Activated CD8-positive, alpha-beta memory T cell treated with anti-CD3 and anti-CD28 coated beads for 24 hours (primary cell): ENCODE measurements at regions not wholly inside any gene's neighbourhood (a gene's known extent, or its start where the extent isn't known, plus 50 kb on each side); places are given as distances from the start of the nearest gene placed in this dataset.
"Not testable (repeated sequence)": the region's sequence is repeated elsewhere in the genome, so short reads cannot be mapped to it uniquely, and the experiment has no call there.

Experiments used
- DNase-seq: peaks from one replicate; pipeline ENCODE4 v3.0.0-alpha.2; 2020

DNA sequence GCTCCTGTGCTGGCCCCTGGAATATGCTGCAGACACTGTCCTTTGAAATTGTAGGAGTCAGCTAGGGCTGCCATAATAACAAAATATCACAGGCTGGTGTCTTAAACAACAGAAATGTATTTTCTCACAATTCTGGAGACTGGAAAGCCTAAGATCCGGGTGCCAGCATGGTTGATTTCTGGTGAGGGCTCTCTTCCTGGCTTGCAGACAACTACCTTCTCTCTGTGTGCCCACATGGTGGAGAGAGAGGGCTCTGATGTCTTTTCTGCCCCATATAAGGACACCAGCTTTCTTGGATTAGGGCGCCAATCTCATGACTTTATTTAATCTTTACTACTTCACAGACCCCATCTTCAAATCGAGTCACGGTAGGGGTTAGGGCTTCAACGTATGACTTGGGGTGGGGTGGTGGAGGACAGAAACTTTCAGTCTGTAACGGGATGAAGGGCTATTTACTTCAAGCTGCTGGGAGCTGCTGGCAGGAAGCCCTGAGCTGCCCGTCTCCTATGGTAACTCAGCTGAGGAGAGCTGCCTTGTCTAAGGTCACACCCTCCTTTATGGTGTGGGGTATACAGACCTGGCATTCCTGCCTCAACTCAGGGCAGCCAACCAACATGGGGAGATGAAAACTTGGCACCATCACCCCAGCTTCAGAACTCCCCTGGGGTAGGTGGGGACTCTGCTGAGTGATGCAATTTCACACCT, 142.9 kb upstream of the ZBED5 start:
- no peak for DNase-seq

DNA sequence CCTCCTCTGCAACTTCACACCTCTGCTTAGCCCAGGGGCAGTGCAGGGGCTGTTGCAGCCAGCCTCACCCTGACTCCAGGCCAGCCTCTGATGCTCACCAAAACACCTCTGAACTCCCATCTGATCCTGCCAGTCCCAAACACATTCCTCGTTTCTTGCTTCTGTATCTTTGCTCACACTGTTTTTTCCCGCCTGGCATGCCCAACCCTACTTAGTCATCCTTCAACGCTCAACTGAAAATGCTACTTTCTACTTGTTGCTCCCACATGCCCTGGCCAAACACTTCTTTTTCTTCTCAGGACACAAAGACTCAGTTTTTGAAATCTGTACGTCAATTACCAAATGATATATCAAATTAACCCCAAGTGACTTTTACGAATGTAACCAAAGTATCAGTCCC, 140.8 kb upstream of the ZBED5 start:
- DNase-seq = no peak

DNA sequence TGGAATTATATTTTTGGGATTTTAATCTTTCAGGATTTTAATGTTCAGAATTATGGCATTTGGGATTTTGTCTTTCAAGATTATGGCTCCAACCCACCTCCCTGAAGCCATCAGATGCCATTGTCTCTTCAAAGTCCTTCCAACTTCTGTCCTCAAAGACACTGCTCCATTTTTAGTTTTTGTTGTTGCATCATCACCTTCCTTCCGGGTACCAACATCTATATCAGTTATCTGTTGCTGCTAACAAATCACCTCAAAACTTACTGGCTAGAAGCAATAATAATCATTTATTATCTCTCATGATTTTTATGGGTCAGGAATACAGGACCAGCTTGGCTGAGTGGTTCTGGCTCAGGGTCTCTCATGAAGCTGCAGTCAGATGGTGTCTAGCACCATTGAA, 138.8 kb upstream of the ZBED5 start:
- DNase-seq = no peak

DNA sequence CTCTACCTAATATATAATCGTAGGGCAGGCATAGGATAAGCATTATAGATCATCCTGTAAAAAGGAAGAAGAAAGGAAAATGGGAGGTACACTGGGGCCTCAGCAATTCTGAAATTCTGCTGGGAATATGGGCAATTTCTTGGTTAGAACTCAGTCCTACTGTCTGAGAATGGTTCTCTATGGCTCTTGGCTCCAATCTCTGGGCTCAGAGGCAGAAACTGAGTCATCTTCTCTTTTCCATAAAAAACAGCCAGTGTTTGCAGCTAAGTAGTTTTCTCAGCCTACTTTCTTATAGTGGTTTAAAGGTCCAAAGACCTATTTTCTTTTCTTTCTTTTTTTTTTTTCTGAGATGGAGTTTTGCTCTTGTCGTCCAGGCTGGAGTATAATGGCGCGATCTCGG, 135.8 kb upstream of the ZBED5 start:
- no peak for DNase-seq

DNA sequence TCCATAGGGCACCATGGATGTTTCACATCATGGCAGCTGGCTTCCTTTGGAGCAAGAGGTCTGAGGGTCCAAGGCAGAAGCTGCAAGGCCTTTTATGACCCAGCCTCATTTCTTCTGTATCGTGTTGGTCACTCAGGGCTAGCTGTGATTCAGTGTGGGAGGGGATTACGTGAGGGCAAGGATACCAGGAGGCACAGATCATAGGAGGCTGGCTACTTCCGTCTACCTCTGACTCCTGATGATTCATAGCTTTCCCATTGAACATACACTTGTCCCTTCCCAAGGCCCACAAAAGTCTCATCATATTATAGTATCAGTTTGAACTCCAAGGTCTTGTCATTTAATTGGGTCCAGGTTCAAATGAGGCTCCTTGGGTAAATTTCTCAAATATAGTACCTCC, 135.3 kb upstream of the ZBED5 start:
- DNase-seq = no peak

DNA sequence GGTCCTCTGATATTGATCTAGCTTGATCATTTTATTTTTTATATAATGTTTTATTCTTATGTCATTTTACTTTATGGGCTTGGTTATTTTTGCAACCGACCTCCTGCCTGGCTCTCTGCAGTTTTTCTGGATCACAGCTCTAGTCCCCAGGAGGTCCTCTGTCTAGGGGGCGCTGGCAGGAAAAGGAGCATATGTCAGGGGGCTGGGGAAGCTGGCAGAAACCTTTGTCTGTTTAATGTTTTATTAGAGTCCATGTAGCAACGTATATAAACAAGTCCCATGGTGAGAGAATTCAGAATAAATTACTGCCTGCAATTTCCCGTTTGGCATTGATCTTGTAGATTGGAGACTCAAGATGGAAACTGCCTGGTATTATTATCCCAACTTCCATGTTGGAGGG, 133.5 kb upstream of the ZBED5 start:
- no peak for DNase-seq

DNA sequence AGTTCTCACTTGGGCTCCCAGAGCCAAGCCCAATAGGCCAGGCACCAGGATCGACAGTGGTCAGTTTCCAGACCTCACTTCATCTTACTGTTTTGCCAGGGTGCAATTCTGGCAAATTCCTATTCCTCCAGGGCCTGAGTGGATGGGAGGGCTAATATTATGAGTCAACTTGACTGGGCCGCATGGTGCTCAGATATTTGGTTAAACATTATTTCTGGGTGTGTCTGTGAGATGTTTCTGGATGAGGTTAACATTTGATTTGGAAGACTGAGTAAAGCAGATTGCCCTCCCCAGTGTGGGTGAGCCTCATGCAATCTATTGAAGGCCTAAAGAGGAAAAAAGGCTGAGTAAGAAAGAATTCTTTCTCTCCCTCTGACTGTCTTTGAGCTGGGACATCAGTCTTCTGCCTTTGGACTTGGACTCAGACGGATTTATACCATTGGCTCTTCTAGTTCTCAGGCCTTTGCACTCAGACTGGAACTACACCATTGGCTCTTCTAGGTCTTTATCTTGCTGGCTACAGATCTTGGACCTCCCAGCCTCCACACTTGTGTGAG, 132.9 kb upstream of the ZBED5 start:
- DNase-seq = no peak

DNA sequence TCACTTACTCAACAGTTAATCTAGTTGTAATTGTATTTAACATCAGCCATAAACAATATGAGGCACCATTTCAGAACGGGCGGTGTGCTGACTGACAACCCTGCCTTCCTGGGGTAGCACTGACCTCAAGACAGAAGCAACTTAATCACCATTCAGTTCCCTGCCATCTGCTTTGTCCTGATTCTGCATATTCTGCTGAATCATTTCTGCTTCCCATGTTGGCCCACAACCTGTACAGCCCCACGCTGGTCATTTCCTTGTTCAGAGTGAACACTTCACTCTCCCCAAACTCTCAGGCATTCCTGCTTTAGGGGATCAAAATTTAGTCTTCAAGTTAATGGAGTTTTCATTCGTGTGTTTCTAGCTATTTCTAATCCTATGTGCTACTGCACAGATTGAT, 132.3 kb upstream of the ZBED5 start:
- no peak for DNase-seq

DNA sequence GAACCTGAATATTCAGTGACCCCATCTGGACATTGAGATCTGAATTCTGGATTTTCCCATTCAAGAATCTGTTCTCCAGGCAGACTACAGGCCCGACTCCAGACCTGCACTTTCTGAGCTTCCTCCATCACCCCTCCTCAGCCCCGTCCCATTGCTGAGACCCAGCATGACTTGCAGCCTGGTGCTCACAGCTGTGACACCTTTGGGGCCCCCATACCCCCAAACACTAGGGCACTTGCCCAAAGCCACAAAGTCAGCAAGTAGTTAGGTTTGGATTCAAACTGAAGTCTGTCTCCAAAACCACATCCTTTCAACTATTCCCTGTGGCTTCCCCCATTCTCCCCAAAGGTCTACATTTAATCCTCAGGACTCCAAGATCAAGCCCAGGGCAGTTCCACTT, 128.2 kb upstream of the ZBED5 start:
- no peak for DNase-seq

DNA sequence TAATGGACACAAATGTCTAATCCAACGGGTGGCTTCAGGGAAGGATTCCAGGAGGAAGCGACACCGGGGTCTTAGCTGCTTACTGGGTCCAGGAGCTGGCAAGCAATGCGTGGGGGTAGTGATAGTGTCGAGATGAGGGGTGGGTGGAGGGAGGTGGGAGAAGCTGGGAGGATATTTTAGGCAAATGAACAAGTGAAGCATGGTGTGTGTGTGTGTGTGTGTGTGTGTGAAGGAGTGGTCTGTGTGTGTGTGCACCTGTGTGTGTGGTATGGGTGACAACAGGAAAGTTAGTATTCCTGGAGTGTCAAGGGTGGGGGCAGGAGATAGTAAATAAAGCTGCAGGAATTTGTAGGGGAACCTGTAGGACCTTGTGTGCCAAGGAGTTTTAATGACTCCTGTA, 126.9 kb upstream of the ZBED5 start:
- no peak for DNase-seq

DNA sequence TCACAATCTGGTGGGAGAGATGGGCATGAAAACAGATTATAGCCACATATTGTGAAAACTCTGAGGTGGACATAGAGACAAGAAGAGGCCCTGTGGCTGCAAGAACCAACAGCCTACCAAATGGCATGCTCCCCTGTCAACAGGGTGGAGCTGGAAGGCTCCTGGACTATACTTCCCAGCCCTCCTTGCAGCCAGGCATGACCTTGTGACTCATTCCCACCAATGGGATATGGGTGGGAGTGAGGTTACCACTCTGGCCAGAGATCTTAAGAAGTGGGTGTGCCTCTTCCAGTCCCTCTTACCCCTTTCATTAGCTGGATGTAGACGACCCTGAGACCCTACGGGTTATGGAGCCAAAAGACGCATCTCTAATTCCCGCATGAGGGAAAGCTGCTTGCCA, 126.4 kb upstream of the ZBED5 start:
- DNase-seq = no peak

DNA sequence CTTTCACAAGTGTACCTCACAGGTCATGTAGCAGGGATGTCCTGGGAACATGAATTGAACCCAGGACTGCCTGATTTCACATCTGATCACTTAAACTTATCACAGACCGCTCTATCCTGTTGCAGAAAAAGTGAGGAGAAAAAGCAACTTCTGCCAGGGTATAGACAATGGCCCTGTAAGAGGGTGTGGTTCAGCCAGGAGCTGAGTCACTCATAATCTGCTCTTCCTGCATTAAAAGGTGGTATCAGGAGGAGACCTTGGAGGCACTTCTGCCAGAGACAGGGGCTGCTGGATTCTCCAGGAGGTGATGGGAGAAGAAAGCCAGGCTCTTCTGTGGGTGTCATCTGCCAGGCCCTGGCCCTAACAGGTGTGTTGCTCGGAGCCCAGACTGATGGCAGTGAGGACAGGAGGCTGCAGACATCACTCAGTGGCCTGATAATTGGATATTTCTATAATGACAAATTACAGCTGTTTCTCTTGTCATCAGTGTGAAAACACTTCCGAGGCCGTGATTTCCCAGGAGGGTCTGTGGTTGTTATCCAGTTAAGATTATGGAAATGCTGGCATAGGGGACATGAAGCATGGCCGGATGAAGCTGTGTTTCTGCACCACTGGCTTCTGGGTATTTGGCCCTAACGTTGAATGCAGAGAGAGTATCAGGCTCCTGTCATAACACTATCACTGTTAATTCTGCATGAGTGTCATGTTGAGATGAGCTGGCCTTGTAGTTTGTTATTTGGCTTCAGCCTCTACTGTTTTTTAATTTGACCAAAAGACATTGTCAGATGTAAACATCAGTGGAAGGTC, 125.1 kb upstream of the ZBED5 start:
- no peak for DNase-seq

DNA sequence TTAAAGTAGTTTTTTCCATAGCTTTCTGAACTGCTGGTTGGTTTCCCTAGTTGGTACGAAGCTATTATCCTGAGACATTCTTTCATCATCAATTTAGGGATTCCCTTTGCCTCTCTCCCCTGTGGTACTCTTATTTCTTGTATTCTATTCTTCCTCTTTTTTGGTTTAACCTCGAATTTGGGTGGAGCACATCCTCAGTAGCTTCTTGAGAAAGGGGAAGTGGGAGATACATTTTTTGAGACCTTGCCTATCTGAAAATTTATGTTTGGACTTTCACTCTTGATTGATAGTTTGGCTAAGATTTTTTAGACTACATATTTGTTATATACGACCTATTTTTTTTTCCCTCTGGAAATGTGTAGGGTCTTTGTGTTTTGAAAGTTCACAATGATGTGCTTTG, 121.7 kb upstream of the ZBED5 start:
- DNase-seq = no peak

DNA sequence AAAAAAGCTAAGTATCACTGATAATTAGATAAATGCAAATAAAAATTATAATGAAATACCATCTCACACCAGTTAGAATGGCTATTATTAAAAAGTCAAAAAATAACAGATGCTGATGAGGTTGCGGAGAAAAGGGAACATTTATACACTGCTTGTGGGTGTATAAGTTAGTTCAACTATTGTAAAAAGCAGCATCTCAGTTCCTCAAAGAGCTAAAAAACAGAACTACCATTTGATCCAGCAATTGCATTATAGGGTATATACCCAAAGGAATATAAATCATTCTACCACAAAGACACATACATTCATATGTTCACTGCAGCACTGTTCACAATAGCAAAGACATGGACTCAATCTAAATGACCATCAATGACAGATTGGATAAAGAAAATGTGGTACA, 120.3 kb upstream of the ZBED5 start:
- DNase-seq = no peak

DNA sequence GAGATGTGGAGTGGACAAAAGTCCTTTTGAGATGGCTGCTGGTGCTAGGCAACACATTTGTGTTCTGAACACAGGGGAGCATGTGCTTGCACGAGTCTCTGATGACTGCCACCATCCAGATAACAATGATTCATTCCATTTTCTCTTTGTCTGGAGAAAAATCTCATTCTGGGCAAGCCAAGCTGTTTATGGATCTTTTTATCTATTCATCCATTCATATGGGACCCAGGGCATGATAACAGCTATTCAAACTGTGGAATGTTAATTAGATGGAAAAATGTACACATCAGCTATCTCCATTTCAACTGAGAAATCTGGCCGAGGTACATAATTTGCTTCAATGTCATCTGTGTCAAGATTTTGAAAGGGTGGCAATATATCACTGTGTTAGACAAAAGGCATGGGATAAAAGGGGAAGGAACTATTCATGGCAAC, 117.5 kb upstream of the ZBED5 start:
- no peak for DNase-seq

DNA sequence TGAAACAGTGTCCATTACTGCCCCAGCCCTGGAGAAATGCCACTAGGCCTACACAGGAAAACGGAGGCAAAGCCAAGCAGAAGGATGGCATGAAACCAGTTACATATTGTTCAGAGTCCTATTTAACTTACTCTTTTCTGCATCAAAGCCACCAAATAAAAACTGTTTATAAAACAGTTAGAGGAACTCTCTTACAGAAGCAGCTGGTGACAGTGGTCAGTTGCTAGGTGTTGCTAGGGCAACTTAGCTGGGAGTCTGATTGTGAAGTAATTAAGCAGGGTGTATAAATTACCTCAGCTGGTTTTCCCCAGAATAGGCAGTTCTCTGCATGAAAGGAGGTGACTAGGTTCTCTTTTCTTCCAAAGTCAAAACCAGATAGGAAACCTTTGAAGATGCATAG, 115.6 kb upstream of the ZBED5 start:
- no peak for DNase-seq

DNA sequence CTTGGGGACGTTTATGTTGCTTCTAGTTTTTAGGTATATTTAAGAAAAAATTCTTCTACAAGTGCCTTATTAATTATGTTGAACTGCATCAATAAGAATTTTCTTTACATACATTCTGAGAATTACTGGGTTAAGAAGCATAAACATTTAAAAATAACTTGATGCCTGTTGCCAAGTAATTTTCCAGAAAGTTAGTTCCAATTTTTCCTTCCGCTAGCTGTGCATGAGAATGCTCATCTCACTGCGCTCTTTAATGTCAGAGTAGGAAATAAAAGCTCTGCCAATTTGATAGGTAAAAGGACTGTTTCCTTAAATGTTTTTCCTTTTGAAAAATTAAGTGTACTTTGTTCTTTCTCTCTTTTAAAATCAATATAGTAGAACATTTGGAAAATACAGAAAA, 113.1 kb upstream of the ZBED5 start:
- DNase-seq = no peak

DNA sequence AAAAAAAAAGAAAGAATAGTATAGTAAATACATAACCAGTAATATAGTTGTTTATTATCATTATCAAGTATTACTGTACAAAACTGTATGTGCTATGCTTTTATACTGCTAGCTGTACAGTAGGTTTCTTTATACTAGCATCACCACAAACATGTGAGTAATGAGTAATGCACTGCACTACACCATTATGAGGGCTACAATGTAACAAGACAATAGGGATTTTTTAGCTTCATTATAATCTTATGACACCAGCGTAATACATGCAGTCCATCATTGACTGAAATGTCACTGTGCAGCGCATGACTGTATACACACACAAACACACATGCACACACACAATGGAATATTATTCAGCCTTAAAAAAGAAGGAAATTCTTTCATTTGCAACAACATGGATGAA, 111.5 kb upstream of the ZBED5 start:
- no peak for DNase-seq

DNA sequence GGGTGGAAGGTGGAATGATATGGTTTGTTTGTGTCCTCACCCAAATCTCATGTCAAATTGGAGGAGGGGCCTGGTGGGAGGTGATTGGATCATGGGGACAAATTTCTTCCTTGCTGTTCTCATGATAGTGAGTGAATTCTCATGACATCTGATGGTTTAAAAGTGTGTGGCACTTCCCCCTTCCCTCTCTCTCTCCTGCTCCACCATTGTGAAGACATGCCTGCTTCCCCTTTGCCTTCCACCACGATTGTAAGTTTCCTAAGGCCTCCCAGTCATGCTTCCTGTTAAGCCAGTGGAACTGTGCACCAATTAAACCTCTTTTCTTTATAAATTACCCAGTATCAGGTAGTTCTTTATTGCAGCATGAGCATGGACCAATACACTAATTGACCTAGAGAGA, 99.0 kb upstream of the ZBED5 start:
- not testable (repeated sequence) for DNase-seq

DNA sequence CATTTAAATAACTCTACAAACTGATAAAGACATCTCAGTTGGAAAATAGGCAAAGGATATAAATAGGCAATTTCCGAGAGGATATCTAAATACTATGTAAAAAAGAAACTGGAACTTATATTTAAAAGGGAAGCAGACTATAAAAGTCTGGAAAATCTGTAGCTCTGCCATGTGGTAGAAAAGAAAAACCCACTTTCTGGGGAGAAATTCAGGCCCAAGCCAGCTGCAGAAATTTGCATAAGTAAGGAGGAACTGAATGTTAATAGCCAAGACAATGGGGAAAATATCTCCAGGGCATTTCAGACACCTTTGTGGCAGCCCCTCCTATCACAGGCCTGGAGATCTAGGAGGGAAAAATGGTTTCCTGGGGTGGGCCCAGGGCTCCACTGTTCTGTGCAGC, 97.8 kb upstream of the ZBED5 start:
- DNase-seq = no peak

DNA sequence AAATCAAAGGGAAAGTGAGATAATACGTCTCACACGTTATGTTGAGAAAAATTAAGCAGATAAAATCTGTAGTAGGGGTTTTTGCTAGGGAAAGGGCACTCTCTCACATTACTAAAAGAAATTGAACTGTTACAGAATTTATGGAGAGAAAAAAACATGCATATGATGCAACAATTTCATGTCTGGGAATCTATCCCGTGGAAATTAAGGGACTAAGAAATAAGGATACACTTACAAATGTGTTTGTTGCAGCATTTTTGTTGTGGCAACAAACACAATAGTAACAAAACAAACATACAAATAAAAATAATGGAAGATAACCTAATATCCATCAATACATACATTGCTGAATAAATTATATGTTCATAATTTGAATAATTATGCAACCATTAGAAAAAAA, 96.3 kb upstream of the ZBED5 start:
- DNase-seq = no peak

DNA sequence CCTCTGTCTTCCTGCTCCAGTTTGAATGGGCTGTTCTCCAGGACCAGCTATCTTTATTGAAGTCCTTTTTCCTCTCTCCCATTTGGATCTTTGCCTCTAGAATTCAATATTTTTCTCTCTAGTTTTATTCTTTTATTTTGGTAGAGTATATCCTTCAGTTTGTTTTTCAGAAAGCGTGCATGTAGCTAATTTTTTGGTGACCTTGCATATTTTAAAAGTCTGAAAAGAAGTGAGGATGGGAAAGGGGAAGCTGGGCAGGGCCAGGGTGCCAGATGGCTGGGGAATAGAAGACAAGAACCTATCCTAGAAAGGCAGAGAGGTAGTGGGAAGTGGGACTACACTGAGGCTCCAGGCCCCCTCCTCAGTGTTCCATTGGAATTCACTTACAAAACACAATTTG, 95.0 kb upstream of the ZBED5 start:
- no peak for DNase-seq

DNA sequence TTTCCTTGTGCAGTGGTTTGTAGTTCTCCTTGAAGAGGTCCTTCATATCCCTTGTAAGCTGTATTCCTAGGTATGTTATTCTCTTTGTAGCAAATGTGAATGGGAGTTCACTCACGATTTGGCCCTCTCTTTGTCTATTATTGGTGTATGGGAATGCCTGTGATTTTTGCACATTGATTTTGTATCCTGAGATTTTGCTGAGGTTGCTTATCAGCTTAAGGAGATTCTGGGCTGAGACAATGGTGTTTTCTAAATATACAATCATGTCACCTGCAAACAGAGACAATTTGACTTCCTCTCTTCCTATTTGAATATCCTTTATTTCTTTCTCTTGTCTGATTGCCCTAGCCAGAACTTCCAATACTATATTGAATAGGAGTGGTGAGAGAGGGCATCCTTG, 90.1 kb upstream of the ZBED5 start:
- not testable (repeated sequence) for DNase-seq

DNA sequence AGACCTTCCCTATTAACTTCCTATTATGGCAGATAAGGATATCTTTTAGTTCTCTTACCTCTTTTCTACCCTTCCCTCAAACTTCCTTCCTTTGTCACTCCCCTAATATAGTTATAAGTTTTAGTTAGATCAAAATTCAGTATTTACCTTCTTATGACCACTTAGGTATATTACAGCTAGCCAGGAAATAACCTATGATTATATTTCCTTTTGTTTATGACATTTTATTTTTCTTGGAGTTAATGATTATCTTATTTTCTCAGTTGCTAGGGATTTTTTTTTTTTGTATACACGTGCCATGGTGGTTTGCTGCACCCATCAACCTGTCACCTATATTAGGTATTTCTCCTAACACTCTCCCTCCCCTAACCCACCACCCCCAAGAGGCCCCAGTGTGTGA, 88.2 kb upstream of the ZBED5 start:
- no peak for DNase-seq

DNA sequence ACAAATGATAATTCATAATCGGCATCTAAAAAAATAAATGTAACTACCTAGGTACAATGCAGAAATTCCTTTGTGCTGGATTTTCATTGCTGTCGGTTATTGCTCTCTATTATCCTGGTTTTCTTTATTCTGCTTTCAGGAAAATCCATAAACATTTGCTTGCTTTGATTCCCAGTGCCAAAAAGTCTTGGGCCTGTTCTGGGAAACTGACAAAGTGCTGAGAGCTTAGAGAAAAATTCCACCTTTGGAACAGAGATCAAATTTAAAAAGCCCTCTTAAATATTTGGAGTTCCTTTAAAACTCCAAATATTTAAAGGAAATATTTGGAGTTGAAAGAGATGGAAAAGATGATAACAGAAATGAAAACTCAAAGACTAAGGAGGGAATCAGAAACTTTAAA, 87.3 kb upstream of the ZBED5 start:
- DNase-seq = no peak
